Posterior vena cava (tissue), 2 donors: ENCODE measurements at regions not wholly inside any gene's neighbourhood (a gene's known extent, or its start where the extent isn't known, plus 50 kb on each side); places are given as distances from the start of the nearest gene placed in this dataset.
"Not testable (repeated sequence)": the region's sequence is repeated elsewhere in the genome, so short reads cannot be mapped to it uniquely, and the experiment has no call there.

Source experiments
- DNase-seq: peaks from one replicate; pipeline ENCODE4 v3.0.0-alpha.2; 2020; ENCODE audit warnings: low spot score
- intact Hi-C, 2 donors: fragments of 100-400 bp; cut with DNase I; formaldehyde crosslinking; loops; one replicate each; pipeline versions ENCODE4 v1.14.1 to v1.14.2; 2022 to 2023
- donor health status: DM: yes; HTN: yes; CAD: no.
- donor health status: DM: yes; HTN: yes; CAD: no.

DNA sequence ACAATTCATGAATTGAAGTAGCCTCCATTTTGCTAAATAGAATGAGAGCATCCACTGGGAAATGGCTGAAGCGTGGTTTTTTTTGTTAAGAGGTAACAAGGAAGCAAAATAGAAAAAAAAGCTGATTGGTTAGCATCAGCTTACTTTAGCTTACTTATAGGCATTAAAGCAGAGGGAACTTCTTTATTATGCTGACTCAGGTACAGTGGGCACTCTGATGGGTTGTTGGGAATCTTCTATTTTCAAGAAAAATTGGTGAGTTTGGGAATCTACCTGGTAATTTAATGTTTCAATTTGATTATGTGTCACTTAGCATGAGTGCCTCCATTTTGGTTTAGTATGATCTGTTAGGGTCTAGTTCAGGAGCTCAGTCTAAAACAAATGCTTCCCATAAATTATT, 289.6 kb downstream of the ANXA1 start:
- no peak for DNase-seq
- intact Hi-C loops, result no loop called here

GRCh38 chr9:73441890-73442818, 290.5 kb downstream of the ANXA1 start:
- intact Hi-C loops, result no loop called here
- no peak for DNase-seq

GRCh38 chr9:73444821-73445220, 293.2 kb downstream of the ANXA1 start:
- intact Hi-C loops, result no loop called here
- DNase-seq, result no peak

GRCh38 chr9:73445384-73445783, 293.7 kb downstream of the ANXA1 start:
- intact Hi-C loops, DNase-seq: not testable (repeated sequence)

- intact Hi-C loops, result no loop called here
- no peak for DNase-seq
Observed at GRCh38 chr9:73446306-73446705, 294.6 kb downstream of the ANXA1 start.

- no peak for DNase-seq
- intact Hi-C loops, result no loop called here
Observed at GRCh38 chr9:73451003-73451402, 299.3 kb downstream of the ANXA1 start.

DNA sequence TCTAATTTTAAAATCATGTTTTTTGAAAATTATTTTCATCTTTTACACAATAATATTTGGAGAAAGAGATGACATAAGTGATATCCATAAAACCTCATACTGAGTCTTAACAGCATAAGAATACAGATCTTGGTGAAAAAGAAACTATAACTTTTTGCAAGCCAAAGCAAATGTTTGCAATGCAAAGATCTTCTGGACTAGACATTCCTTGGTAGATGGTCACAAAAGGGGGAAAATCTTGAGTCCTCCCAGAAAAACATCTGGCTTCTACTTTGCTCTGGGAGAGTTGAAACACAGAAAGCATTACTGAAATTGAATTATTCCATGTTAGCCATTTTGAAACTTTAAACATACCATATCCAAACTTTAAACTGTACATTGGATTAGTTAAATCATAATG, 308.2 kb downstream of the ANXA1 start:
- intact Hi-C loops, result no loop called here

GRCh38 chr9:73468716-73469115, 317.1 kb downstream of the ANXA1 start:
- intact Hi-C loops, result no loop called here
- no peak for DNase-seq

More for the DNA sequence above, 308.2 kb downstream of the ANXA1 start:
- DNase-seq, result no peak

GRCh38 chr9:73470766-73471165, 319.1 kb downstream of the ANXA1 start:
- DNase-seq, result no peak

GRCh38 chr9:73474002-73474600, 322.4 kb downstream of the ANXA1 start:
- intact Hi-C loops, result no loop called here
- no peak for DNase-seq

More at GRCh38 chr9:73470766-73471165, 319.1 kb downstream of the ANXA1 start:
- intact Hi-C loops, result no loop called here

GRCh38 chr9:73474625-73475024, 323.0 kb downstream of the ANXA1 start:
- DNase-seq, result peak; percentile 75

DNA sequence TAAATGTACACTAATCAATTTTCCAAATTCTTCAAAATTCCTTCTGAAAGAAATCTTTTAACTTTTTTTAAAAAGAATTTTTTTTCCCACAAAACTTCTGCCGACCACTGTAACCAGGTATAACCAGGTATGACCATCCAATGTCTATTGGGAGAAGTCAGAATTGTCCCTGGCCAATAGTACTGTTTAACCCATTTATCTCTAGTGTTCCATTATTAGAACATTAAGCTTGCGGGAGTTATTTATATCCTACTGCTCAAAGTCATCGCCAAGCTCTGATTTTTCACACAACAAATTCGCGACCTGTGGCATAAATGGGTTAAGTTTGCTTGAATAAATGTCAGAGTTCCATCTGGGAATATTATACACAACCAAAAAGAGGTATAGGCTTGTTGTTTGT, 343.2 kb downstream of the ANXA1 start:
- intact Hi-C loops, result no loop called here
- DNase-seq, result no peak

More at GRCh38 chr9:73474625-73475024, 323.0 kb downstream of the ANXA1 start:
- intact Hi-C loops, result no loop called here

DNA sequence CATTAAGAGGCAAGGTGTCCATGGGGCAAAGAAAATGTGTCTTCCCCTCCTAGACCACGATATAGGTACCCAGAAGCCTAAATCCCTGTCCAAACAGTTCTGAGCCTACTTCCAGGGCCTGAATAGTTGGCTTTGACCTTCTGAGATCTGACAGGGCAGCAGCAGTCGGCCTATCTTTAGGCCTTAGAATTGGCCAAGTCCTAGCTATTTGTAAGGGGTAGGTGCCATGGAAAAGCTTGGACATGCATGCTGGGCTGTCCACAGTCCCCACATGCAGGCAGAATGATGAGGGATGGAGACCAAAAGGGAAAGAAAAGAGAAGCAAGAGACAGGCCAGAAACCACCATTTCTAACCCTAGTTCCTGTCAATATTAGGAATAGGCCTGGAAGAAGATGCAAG, 346.1 kb downstream of the ANXA1 start:
- intact Hi-C loops, result no loop called here
- no peak for DNase-seq

DNA sequence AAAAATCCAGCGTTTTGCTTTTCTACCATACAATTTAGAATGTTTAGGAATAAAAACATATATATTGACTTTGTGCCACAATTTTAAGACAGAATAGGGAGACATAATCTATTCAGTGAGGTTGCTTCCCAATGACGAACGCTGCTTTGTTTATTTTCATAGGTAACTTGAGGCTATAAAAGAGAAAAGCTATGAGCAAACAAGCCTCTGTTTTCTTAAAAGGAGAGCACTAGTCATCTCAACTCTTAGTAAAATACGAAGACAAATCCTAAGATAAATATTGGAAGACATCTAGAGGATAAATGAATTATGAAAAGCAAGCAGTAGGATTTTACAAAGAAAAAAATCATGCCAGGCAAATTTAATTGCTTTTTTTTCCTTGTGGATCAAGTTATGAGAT, 363.6 kb downstream of the ANXA1 start:
- no peak for DNase-seq
- intact Hi-C loops, result no loop called here

- intact Hi-C loops, result no loop called here
- no peak for DNase-seq
Observed at GRCh38 chr9:73523391-73523790, 371.7 kb downstream of the ANXA1 start.

DNA sequence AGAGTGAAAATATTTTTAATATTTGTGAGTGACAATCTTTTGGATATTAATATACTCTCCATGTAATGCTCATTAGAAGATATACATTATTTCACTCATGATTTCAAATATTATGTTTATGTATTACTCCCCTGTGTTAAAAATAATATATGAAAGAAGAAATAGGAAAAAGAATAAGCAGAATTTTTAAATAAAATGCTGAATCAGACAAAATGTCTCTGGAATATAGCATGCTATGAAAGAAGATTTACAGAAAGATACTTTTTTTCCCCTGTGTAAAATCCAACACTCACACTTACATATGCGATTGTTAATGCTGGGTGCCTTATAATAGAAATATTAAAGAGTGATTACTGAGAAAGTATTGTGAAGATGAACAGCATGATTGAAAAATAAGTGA, 373.7 kb downstream of the ANXA1 start:
- no peak for DNase-seq
- intact Hi-C loops, result no loop called here

GRCh38 chr9:73527521-73527920, 375.9 kb downstream of the ANXA1 start:
- intact Hi-C loops, result no loop called here
- DNase-seq, result no peak

GRCh38 chr9:73528926-73529325, 377.3 kb downstream of the ANXA1 start:
- DNase-seq, result no peak
- intact Hi-C loops, result no loop called here

DNA sequence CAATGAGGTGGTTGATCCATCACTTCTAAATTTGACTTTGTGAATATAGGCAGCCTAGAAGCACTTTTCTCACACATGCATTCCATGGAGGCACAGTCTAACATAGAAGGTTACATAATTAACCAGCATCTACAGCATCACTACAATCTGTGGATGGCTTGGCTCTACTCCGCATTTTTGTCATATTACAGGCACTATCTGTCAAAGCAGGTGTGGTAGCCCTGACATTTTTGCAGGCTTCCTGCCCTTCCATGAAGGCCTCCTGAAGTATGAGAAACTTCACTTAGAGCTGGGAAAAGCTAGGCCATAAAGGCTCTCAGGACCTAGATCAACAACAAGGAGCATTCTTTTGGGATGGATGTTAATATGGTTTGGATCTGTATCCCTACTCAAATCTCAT, 378.0 kb downstream of the ANXA1 start:
- DNase-seq, result no peak
- intact Hi-C loops, result no loop called here

DNA sequence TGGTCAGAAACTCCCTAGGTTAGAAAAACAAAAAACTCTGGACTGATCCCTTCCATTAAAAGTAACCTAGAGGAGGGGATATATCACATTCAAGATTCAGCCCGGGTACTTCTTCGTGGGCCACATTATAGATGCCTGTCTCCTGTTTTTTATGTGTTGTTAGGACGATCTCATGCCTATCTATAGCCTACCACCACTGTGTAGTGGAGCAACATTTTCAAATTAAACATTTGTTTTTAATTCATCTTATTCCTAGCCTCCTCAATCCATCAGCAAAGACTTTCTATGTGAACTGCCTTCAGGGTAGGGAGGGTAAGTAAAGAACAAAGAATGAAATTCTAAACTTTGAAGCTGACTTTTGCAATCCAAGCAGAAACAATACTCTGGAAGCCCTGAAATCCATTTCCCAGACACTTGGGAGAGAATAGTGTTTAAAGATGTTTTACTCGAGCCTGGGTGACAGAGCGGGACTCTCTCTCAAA, 379.4 kb downstream of the ANXA1 start:
- intact Hi-C loops, result no loop called here

DNA sequence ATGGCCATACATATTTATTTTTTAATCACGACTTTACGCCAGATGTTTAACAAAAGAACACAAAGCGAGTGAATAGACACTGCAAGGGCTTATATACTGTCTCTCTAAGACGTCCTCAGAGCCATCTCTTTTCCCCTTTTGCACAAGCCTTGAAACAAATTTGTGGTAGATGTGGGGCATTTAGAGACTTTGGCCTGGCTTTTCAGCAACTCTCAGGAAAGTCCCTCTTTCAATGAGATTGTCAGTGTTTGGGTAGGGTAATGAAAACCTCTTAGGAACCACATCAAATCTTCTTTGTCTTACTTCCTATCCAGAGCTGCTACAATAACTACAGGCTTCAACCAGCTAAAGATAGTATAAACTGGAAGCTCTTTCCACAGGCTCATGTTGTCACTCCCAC, 380.0 kb downstream of the ANXA1 start:
- no peak for DNase-seq
- intact Hi-C loops, result no loop called here

More for the DNA sequence above, 379.4 kb downstream of the ANXA1 start:
- DNase-seq, result no peak
